ENCODE measurements at regions not wholly inside any gene's neighbourhood (a gene's known extent, or its start where the extent isn't known, plus 50 kb on each side); places are given as distances from the start of the nearest gene placed in this dataset.

DNA sequence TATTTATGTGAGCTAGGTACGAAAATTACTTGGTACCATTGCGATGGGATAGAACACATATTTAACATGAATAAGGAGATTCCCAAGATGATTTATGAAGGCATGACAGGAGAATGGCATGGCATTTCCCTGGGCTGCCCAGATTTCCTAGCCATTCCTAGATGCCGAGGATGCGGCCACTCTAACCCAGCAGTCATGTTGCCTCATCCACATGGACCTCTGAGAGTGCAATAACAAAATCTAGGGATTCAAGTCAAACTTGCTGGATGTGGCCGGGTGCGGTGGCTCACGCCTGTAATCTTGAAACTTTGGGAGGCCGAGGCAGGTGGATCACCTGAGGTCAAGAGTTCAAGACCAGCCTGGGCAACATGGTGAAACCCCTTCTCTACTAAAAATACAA is 110.8 kb upstream of the ARL4C start (continued):
- TF ChIP-seq, protein P1, sequence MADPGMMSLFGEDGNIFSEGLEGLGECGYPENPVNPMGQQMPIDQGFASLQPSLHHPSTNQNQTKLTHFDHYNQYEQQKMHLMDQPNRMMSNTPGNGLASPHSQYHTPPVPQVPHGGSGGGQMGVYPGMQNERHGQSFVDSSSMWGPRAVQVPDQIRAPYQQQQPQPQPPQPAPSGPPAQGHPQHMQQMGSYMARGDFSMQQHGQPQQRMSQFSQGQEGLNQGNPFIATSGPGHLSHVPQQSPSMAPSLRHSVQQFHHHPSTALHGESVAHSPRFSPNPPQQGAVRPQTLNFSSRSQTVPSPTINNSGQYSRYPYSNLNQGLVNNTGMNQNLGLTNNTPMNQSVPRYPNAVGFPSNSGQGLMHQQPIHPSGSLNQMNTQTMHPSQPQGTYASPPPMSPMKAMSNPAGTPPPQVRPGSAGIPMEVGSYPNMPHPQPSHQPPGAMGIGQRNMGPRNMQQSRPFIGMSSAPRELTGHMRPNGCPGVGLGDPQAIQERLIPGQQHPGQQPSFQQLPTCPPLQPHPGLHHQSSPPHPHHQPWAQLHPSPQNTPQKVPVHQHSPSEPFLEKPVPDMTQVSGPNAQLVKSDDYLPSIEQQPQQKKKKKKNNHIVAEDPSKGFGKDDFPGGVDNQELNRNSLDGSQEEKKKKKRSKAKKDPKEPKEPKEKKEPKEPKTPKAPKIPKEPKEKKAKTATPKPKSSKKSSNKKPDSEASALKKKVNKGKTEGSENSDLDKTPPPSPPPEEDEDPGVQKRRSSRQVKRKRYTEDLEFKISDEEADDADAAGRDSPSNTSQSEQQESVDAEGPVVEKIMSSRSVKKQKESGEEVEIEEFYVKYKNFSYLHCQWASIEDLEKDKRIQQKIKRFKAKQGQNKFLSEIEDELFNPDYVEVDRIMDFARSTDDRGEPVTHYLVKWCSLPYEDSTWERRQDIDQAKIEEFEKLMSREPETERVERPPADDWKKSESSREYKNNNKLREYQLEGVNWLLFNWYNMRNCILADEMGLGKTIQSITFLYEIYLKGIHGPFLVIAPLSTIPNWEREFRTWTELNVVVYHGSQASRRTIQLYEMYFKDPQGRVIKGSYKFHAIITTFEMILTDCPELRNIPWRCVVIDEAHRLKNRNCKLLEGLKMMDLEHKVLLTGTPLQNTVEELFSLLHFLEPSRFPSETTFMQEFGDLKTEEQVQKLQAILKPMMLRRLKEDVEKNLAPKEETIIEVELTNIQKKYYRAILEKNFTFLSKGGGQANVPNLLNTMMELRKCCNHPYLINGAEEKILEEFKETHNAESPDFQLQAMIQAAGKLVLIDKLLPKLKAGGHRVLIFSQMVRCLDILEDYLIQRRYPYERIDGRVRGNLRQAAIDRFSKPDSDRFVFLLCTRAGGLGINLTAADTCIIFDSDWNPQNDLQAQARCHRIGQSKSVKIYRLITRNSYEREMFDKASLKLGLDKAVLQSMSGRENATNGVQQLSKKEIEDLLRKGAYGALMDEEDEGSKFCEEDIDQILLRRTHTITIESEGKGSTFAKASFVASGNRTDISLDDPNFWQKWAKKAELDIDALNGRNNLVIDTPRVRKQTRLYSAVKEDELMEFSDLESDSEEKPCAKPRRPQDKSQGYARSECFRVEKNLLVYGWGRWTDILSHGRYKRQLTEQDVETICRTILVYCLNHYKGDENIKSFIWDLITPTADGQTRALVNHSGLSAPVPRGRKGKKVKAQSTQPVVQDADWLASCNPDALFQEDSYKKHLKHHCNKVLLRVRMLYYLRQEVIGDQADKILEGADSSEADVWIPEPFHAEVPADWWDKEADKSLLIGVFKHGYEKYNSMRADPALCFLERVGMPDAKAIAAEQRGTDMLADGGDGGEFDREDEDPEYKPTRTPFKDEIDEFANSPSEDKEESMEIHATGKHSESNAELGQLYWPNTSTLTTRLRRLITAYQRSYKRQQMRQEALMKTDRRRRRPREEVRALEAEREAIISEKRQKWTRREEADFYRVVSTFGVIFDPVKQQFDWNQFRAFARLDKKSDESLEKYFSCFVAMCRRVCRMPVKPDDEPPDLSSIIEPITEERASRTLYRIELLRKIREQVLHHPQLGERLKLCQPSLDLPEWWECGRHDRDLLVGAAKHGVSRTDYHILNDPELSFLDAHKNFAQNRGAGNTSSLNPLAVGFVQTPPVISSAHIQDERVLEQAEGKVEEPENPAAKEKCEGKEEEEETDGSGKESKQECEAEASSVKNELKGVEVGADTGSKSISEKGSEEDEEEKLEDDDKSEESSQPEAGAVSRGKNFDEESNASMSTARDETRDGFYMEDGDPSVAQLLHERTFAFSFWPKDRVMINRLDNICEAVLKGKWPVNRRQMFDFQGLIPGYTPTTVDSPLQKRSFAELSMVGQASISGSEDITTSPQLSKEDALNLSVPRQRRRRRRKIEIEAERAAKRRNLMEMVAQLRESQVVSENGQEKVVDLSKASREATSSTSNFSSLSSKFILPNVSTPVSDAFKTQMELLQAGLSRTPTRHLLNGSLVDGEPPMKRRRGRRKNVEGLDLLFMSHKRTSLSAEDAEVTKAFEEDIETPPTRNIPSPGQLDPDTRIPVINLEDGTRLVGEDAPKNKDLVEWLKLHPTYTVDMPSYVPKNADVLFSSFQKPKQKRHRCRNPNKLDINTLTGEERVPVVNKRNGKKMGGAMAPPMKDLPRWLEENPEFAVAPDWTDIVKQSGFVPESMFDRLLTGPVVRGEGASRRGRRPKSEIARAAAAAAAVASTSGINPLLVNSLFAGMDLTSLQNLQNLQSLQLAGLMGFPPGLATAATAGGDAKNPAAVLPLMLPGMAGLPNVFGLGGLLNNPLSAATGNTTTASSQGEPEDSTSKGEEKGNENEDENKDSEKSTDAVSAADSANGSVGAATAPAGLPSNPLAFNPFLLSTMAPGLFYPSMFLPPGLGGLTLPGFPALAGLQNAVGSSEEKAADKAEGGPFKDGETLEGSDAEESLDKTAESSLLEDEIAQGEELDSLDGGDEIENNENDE (IDR thresholded peaks at IDR 0.05; ENCODE audit: insufficient replicate concordance, low read length): no peak
- no peak for TF ChIP-seq SUZ12 (IDR thresholded peaks at IDR 0.05; ENCODE audit: low read length)
- no peak for TF ChIP-seq SP4 (IDR thresholded peaks at IDR 0.05; ENCODE audit: low read length)
- no peak for TF ChIP-seq CBX8 (IDR thresholded peaks at IDR 0.05; ENCODE audit: borderline replicate concordance, low read depth, low read length)
- no peak for TF ChIP-seq RNF2 (IDR thresholded peaks at IDR 0.05; ENCODE audit: borderline replicate concordance, low read depth, low read length, missing control alignments, poor library complexity, severe bottlenecking)
- TF ChIP-seq CEBPB (IDR thresholded peaks at IDR 0.05; ENCODE audit: low read depth, low read length): no peak
- TF ChIP-seq NRF1 (IDR thresholded peaks at IDR 0.05; ENCODE audit: low read depth, low read length): no peak
- no peak for TF ChIP-seq TEAD4 (IDR thresholded peaks at IDR 0.05; ENCODE audit: low read depth, low read length)
- TF ChIP-seq, protein P2, sequence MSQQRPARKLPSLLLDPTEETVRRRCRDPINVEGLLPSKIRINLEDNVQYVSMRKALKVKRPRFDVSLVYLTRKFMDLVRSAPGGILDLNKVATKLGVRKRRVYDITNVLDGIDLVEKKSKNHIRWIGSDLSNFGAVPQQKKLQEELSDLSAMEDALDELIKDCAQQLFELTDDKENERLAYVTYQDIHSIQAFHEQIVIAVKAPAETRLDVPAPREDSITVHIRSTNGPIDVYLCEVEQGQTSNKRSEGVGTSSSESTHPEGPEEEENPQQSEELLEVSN (IDR thresholded peaks at IDR 0.05): no peak
- no peak for TF ChIP-seq BACH1 (IDR thresholded peaks at IDR 0.05; ENCODE audit: low read length)
- no peak for TF ChIP-seq YY1 (IDR thresholded peaks at IDR 0.05; ENCODE audit: low read depth, low read length)
- no peak for TF ChIP-seq CBX5 (IDR thresholded peaks at IDR 0.05; ENCODE audit: low read depth, low read length)
- no peak for TF ChIP-seq TAF1 (IDR thresholded peaks at IDR 0.05; ENCODE audit: low read depth, low read length)
